Fibroblast of skin of left biceps (primary cell): ENCODE measurements at regions not wholly inside any gene's neighbourhood (a gene's known extent, or its start where the extent isn't known, plus 50 kb on each side); places are given as distances from the start of the nearest gene placed in this dataset.

Experiments used
- DNase-seq, 2 experiments: peaks; one replicate each; pipeline ENCODE4 v3.0.0-alpha.2; 2013; ENCODE audit warnings: low read depth in 2 of 2

GRCh38 chrX:149152941-149153340, 352.2 kb downstream of the IDS start:
- DNase-seq, result no peak

DNA sequence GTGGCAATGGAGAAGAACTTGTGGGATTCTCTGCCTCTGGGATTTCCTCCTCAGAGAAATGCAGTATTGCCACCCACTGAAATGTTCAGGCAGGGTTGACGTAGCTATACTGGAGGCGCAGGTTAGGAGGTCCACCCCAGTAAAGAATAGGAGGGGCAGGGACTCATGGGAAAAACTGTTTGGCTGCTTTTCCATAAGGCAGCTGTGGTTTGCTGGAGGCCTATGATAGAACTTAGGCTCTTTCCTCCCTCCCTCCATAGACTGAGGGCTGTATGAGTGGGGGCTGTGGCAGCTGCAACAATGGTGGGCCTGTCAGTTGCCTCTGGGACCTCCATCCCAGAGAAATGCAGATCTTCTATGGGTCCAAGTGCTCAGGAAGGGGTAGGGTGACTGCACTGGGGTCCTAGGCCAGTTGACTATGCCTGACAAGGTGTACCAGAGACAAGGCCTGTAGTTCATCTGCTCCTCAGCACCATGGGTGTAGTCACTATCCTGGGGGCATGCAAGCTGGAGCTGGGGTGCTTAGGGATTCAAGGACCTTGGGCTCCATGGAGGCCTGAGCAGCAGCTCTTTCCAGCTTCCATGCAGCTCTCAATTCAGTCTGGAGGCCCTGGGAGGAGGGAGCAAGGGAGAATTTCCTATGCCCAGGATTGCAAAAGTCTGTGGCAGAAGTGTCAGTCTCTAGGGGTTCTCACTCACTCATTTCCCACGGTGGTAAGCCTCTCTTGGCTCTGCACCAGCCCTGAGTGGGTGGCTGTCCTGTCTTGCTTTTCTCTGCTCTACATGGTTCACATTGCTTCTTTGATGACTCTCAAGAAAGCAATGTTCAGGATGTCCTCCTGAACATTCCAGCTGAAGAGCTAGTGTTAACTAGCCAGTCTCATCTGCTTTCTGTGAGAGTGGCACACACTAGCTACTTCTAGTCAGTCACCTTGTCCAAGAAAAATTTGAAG, 353.0 kb downstream of the IDS start:
- DNase-seq, result peak; percentile 47 to 49

GRCh38 chrX:149145845-149146285, 359.2 kb downstream of the IDS start:
- no peak for DNase-seq

GRCh38 chrX:149131774-149132173, 373.3 kb downstream of the IDS start:
- no peak for DNase-seq

GRCh38 chrX:149129767-149130166, 375.3 kb downstream of the IDS start:
- DNase-seq, result no peak

DNA sequence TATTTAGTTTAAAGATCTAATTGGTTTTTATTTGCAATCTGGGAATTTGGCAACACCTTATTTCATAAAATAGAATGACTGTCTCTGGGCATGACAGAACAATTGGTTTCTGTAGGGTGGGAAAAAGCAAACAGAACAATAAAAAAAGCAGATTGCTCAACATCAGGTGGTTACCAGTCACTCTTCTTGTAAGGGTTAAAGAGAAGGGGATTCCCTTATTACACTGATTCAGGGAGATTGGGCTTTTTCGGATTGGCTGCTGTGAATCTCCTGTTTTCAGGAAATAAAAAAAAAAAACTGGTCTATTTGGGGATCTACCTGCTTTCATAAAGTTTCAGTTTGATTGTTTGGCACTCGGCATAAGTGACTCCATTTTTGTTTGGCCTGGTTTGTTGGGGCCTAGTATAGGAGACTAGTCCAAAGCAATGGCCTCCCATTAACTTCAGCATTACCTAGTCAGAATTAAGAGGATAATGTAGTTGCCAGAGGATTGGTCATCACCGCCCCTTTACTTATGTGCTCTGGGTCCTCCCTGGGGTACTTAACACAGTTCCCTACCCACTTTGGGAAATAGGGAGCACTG, 380.5 kb downstream of the IDS start:
- DNase-seq, result no peak

DNA sequence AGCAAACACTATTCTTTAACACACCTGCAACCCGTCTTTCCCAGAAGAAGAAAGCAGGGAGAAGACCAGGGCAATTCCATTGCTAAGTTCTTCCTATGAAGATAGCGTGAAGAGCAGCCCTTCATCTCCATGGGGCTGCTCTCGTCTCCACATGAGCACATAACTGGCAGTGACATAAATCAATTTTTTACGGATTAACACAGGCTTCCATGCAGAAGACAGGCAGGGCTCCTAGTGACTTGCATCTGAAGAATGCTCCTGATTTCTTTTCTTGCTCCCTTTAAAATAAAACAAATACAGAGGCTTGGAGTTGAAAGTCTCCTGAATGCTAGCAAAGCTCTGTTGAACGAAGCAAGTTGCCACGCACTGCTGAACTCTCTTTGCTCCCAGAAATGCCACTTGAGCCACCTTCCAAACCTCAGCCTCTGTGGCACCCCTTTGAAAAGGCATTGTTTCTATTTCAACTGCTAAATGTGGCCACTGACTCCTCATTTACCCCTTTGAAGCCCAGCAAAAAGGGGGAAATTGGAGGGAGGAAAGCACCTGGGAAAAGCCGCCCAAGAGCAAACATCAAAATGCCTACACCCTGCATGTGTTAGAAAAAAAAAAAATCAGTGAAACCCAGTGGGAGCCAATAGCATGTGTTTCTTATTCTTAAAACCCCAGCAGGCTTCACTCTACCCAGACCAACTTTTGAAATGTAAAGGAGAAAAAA, 383.7 kb downstream of the IDS start:
- DNase-seq, result no peak

GRCh38 chrX:149120459-149120858, 384.6 kb downstream of the IDS start:
- DNase-seq, result no peak

GRCh38 chrX:149114874-149115273, 390.2 kb downstream of the IDS start:
- DNase-seq, result no peak

- DNase-seq, result no peak
These were observed 391.1 kb downstream of the IDS start for GRCh38 chrX:149114001-149114400.

DNA sequence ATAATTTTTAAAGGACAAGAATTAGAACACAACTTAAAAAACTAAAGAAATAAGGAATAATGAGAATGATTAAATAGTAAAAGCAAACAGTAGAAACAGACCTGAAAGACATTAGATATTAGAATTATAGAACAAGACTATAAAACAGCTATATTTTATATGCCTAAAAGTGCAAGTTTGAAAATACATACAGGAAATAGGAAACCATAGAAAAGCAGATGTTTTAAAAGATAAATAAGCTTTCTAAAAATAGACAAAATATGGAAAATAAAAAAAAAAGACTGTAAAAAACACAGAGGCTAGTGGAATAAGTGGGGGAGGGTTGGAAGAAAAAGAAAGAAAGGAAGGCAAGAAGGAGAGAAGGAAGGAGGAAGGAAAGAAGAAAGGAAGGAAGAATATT, 407.3 kb downstream of the IDS start:
- no peak for DNase-seq

GRCh38 chrX:149092179-149092578, 412.9 kb downstream of the IDS start:
- DNase-seq, result no peak

DNA sequence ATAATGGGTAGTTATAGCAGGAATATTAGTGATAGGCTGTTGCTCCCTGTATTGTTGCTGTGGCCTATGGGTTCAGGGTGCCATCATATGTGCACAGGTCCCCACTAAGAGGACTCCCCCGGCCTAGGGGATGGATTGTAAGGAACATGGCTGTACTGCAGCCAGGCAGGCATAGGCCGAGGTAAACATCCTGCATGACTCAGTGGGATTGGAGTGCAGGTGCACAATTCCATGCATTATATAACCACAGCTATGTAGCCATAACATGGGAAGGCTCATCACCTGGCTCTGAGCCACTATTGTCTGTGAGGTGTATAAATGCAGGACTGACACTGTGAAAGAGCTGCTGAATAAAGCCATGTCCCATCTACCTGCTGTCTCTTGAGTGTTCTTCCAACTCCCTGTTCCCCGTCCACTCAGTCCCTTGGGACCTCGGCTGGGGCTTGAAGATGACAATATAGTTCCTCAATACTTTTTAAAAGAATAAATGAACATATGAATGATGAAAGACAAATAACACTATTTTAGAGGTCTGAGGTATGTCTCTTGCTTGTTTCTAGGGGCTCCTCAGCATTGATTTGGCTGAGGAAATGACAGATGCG, 425.2 kb downstream of the IDS start:
- no peak for DNase-seq

- peak; percentile 46 to 52 for DNase-seq
These were observed 430.7 kb downstream of the IDS start for GRCh38 chrX:149074398-149074797.

GRCh38 chrX:149073479-149073878, 431.6 kb downstream of the IDS start:
- DNase-seq, result peak; percentile 37 to 44

- DNase-seq, result no peak
These were observed 435.2 kb downstream of the IDS start for GRCh38 chrX:149069899-149070298.

DNA sequence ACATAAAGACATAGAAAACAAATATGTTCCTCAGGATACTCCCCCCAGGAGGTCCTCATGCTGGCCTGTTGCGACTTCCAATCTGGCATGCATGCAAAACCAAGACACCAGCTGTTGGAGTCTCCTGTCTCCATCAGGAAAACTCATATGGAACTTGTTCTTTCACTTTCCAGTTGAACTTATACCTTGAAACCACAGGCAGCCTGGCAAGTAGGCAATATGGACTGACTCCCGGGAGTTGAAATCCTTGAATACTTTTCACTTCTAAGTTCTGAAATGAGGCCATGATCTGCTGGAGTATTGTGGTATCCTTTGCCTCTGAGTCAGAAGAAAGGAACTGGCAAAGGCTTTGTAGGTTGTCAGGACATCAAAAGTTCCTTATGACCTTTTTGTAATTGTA, 444.2 kb downstream of the IDS start:
- DNase-seq, result peak; percentile 68 to 75
